ENCODE measurements at regions not wholly inside any gene's neighbourhood (a gene's known extent, or its start where the extent isn't known, plus 50 kb on each side); places are given as distances from the start of the nearest gene placed in this dataset.

GRCh38 chr12:47504775-47505446 is 200.9 kb downstream of the RPAP3 start:
- TF ChIP-seq CTCF (IDR thresholded peaks at IDR 0.05; ENCODE audit: poor library complexity), result no peak
- TF ChIP-seq EZH2 (IDR thresholded peaks at IDR 0.05; ENCODE audit: borderline replicate concordance), result no peak
